IMR-90 (cell line): ENCODE measurements at regions not wholly inside any gene's neighbourhood (a gene's known extent, or its start where the extent isn't known, plus 50 kb on each side); places are given as distances from the start of the nearest gene placed in this dataset.

Experiments
- ATAC-seq: fragments of 200-7000 bp; cut with Tn5 transposase; 2 replicates; pipeline ENCODE4 v1.9.1; 2020; ENCODE audit warnings: low read depth, mild to moderate bottlenecking, moderate library complexity
- BruUV-seq: library from RNA; stranded (reverse); fragments of 400-500 nt; replicated peaks from 2 replicates; lab custom pipeline; 2021; lab: Mats Ljungman, UMichigan
- CTCF ChIA-PET: fragments of 300-600 bp; formaldehyde crosslinking; extraction: SDS; loops from one replicate; lab custom pipeline; 2021; ENCODE audit warnings: antibody characterized with exemption; lab: Yijun Ruan, JAX
- POLR2A ChIA-PET: fragments of 300-600 bp; sonication (Branson Sonifier 250); formaldehyde crosslinking; loops from one replicate; lab custom pipeline; 2022; ENCODE audit warnings: antibody characterized with exemption; ENCODE audit not compliant: unreplicated experiment; lab: Charles Lee
- DNase-seq: peaks from one replicate; pipeline ENCODE4 v3.0.0; 2013
- H2AFZ ChIP-seq: replicated peaks from 2 replicates; pipeline ENCODE3; 2013; ENCODE audit warnings: low read length, mild to moderate bottlenecking; ENCODE audit not compliant: poor library complexity
- H2AK5ac ChIP-seq: 2 replicates; pipeline ENCODE4 v1.6.1; 2013; ENCODE audit warnings: low read depth, low read length, inconsistent platforms
- H2AK9ac ChIP-seq: replicated peaks from 2 replicates; pipeline ENCODE3; 2013; ENCODE audit warnings: mild to moderate bottlenecking, low read depth, low read length, moderate library complexity; ENCODE audit not compliant: poor library complexity
- H2BK120ac ChIP-seq: 2 replicates; pipeline ENCODE4 v1.6.1; 2013; ENCODE audit warnings: low read depth, low read length, inconsistent platforms
- H2BK15ac ChIP-seq: 3 replicates; pipeline ENCODE4 v1.6.1; 2013; ENCODE audit warnings: low read depth, low read length, inconsistent platforms
- H2BK20ac ChIP-seq: 2 replicates; pipeline ENCODE4 v1.6.1; 2013; ENCODE audit warnings: low read depth, mild to moderate bottlenecking, inconsistent platforms, low read length, moderate library complexity
- H2BK5ac ChIP-seq: 2 replicates; pipeline ENCODE4 v1.6.1; 2013; ENCODE audit warnings: mild to moderate bottlenecking, low read depth, low read length, inconsistent platforms; ENCODE audit not compliant: poor library complexity, severe bottlenecking
- H3K14ac ChIP-seq: replicated peaks from 2 replicates; pipeline ENCODE4 v1.6.1; 2013; ENCODE audit warnings: low read depth, low read length, inconsistent platforms
- H3K18ac ChIP-seq: 2 replicates; pipeline ENCODE4 v1.6.1; 2013; ENCODE audit warnings: low read depth, low read length, control low read depth
- H3K23ac ChIP-seq: 2 replicates; pipeline ENCODE4 v1.6.1; 2013; ENCODE audit warnings: low read depth, low read length, inconsistent platforms
- H3K27ac ChIP-seq: 2 replicates; pipeline ENCODE4 v1.5.1; 2013; ENCODE audit warnings: mild to moderate bottlenecking, control low read depth, low read length; ENCODE audit not compliant: insufficient read depth
- H3K27me3 ChIP-seq: 2 replicates; pipeline ENCODE4 v1.6.1; 2013; ENCODE audit warnings: low read length; ENCODE audit not compliant: control insufficient read depth, insufficient read depth
- H3K36me3 ChIP-seq: 2 replicates; pipeline ENCODE4 v1.6.1; 2013; ENCODE audit warnings: low read length, mixed read lengths; ENCODE audit not compliant: control insufficient read depth, insufficient read depth
- H3K4ac ChIP-seq: 2 replicates; pipeline ENCODE4 v1.6.1; 2013; ENCODE audit warnings: low read depth, low read length, inconsistent platforms
- H3K4me1 ChIP-seq: 2 replicates; pipeline ENCODE4 v1.6.1; 2013; ENCODE audit warnings: low read length, mixed read lengths; ENCODE audit not compliant: control insufficient read depth, insufficient read depth
- H3K4me2 ChIP-seq: 2 replicates; pipeline ENCODE4 v1.6.1; 2013; ENCODE audit warnings: low read depth, mild to moderate bottlenecking, control low read depth, low read length, moderate library complexity
- H3K4me3 ChIP-seq: 2 replicates; pipeline ENCODE4 v1.5.1; 2013; ENCODE audit warnings: low read depth, mild to moderate bottlenecking, control low read depth, low read length, moderate library complexity; ENCODE audit not compliant: insufficient read depth
- H3K56ac ChIP-seq: 2 replicates; pipeline ENCODE4 v1.6.1; 2013; ENCODE audit warnings: low read length, inconsistent platforms; ENCODE audit not compliant: insufficient read depth; ENCODE audit errors: extremely low read depth
- H3K79me1 ChIP-seq, 2 experiments: 2 replicates each; pipeline ENCODE4 v1.6.1; 2013; ENCODE audit warnings: low read length in 2 of 2, inconsistent platforms in 1 of 2, low read depth in 1 of 2
- H3K9ac ChIP-seq: 2 replicates; pipeline ENCODE4 v1.6.1; 2013; ENCODE audit warnings: low read depth, low read length, control low read depth
- H3K9me1 ChIP-seq: 2 replicates; pipeline ENCODE4 v1.6.1; 2013; ENCODE audit warnings: low read length, inconsistent platforms; ENCODE audit not compliant: insufficient read depth
- H3K9me3 ChIP-seq: 2 replicates; pipeline ENCODE4 v1.6.1; 2013; ENCODE audit warnings: low read length; ENCODE audit not compliant: control insufficient read depth, insufficient read depth
- H4K20me1 ChIP-seq: 2 replicates; pipeline ENCODE4 v1.6.1; 2013; ENCODE audit warnings: low read length, inconsistent platforms; ENCODE audit not compliant: insufficient read depth
- H4K5ac ChIP-seq: 2 replicates; pipeline ENCODE4 v1.6.1; 2013; ENCODE audit warnings: mild to moderate bottlenecking, low read depth, low read length, control low read depth
- H4K8ac ChIP-seq, 2 experiments: 2 replicates each; pipeline ENCODE4 v1.6.1; 2013; ENCODE audit warnings: low read depth in 2 of 2, low read length in 2 of 2, control low read depth in 1 of 2, inconsistent platforms in 1 of 2
- H4K91ac ChIP-seq: 2 replicates; pipeline ENCODE4 v1.6.1; 2013; ENCODE audit warnings: low read depth, low read length, inconsistent platforms; ENCODE audit not compliant: insufficient read depth
- BHLHE40 ChIP-seq: fragments of 150-350 bp; IDR thresholded peaks from 2 replicates; pipeline ENCODE4 v1.6.1; 2016; ENCODE audit warnings: mild to moderate bottlenecking, low read depth, low read length
- CHD1 ChIP-seq: IDR thresholded peaks from 2 replicates; pipeline ENCODE4 v1.6.1; 2012; ENCODE audit warnings: low read depth, low read length, improper control_type of control experiment
- CTCF ChIP-seq: conservative IDR thresholded peaks from 2 replicates; pipeline ENCODE4 v1.5.1; 2012; ENCODE audit warnings: mild to moderate bottlenecking, low read depth, low read length, improper control_type of control experiment
- ELK1 ChIP-seq: fragments of 150-350 bp; IDR thresholded peaks from 2 replicates; pipeline ENCODE4 v1.6.1; 2016; ENCODE audit warnings: low read depth, mild to moderate bottlenecking, low read length, moderate library complexity, borderline replicate concordance
- FOS ChIP-seq: fragments of 150-350 bp; IDR thresholded peaks from 2 replicates; pipeline ENCODE4 v1.6.1; 2016; ENCODE audit warnings: low read depth, low read length
- MAFK ChIP-seq: IDR thresholded peaks from 2 replicates; pipeline ENCODE4 v1.6.1; 2012; ENCODE audit warnings: low read depth, low read length, improper control_type of control experiment
- MAZ ChIP-seq: IDR thresholded peaks from 2 replicates; pipeline ENCODE4 v1.6.1; 2012; ENCODE audit warnings: low read depth, mild to moderate bottlenecking, low read length, improper control_type of control experiment, moderate library complexity, borderline replicate concordance
- MXI1 ChIP-seq: IDR thresholded peaks from 2 replicates; pipeline ENCODE4 v1.6.1; 2012; ENCODE audit warnings: low read depth, mild to moderate bottlenecking, low read length, moderate library complexity, borderline replicate concordance
- POLR2A ChIP-seq: IDR thresholded peaks from 2 replicates; pipeline ENCODE4 v1.6.1; 2012; ENCODE audit warnings: mild to moderate bottlenecking, low read depth, low read length
- RAD21 ChIP-seq: IDR thresholded peaks from 2 replicates; pipeline ENCODE4 v1.6.1; 2012; ENCODE audit warnings: low read length, improper control_type of control experiment
- RFX5 ChIP-seq: IDR thresholded peaks from 2 replicates; pipeline ENCODE4 v1.8.0; 2012; ENCODE audit warnings: low read depth, mild to moderate bottlenecking, low read length, moderate library complexity
- USF2 ChIP-seq: fragments of 150-350 bp; IDR thresholded peaks from 2 replicates; pipeline ENCODE4 v1.6.1; 2017; ENCODE audit warnings: mild to moderate bottlenecking, antibody characterized with exemption, low read length, low read depth
- WGBS, 2 experiments: methylation state at CpG; one replicate each; pipeline versions ENCODE4 v1.1.5 to v1.1.7; 2013; ENCODE audit warnings: missing lambda C conversion rate in 2 of 2; ENCODE audit not compliant: insufficient read length in 1 of 2; ENCODE audit errors: extremely low coverage in 2 of 2; 5-methylcytosine and 5-hydroxymethylcytosine counted together
- dilution Hi-C: fragments of 300-500 bp; cut with HindIII; formaldehyde crosslinking; loops from one replicate; pipeline ENCODE4 v1.14.3; 2018; ENCODE audit warnings: low sequenced_read_pairs; ENCODE audit not compliant: unreplicated experiment
- in situ Hi-C: fragments of 300-500 bp; cut with MboI; formaldehyde crosslinking; loops from 3 replicates; pipeline ENCODE4 v1.14.3; 2019; ENCODE audit warnings: low sequenced_read_pairs, inconsistent platforms, mixed read lengths
- intact Hi-C: fragments of 100-400 bp; cut with micrococcal nuclease; formaldehyde crosslinking; loops from 2 replicates; pipeline ENCODE4 v1.10.0; 2022

- Histone ChIP-seq H2AK5ac (peak overlapping the region; percentile 72; the same call in 1 of the 2 replicates), H3K18ac (no peak overlapping the region; the same call in 1 of the 2 replicates), H3K4me2 (no peak overlapping the region), H3K14ac (0 out of 2 replicates have a peak overlapping the region, but pooled peaks have one; percentile 10), H3K9ac (no peak overlapping the region), H3K4me3 (no peak overlapping the region), H3K79me1 (peaks cover 39 to 77% of the 10 kb centered on the region in 2 experiments), H3K9me3 (no peaks in the 10 kb centered on the region), H4K91ac (peak overlapping the region; percentile 68), H2BK5ac (no peak overlapping the region), H3K4ac (peak overlapping the region; percentile 87), H2AK9ac (no peak overlapping the region), H3K4me1 (peaks cover 18% of the 10 kb centered on the region), H4K8ac (no peak overlapping the region), H2BK120ac (peak overlapping the region; percentile 82), H3K36me3 (peaks cover 6% of the 10 kb centered on the region; the same call in 1 of the 2 replicates), H2BK20ac (peak overlapping the region; percentile 66; the same call in 1 of the 2 replicates), H2AFZ (no peak overlapping the region), H3K9me1 (peaks cover 37% of the 10 kb centered on the region), H3K56ac (no peak overlapping the region), H3K27me3 (no peaks in the 10 kb centered on the region), H4K5ac (no peak overlapping the region), H3K23ac (peak overlapping the region; percentile 34; the same call in 1 of the 2 replicates), H3K27ac (no peak overlapping the region), H2BK15ac (peak overlapping the region; percentile 8; the same call in 1 of the 3 replicates), H4K20me1 (peaks cover 32% of the 10 kb centered on the region)
- ATAC-seq (no peak), DNase-seq (no peak)
- TF ChIP-seq FOS: no peak
- TF ChIP-seq RAD21: no peak
- no peak for TF ChIP-seq USF2
- no peak for TF ChIP-seq CHD1
- no peak for TF ChIP-seq MAFK
- no peak for TF ChIP-seq RFX5
- TF ChIP-seq CTCF: no peak
- no peak for TF ChIP-seq ELK1
- no peak for TF ChIP-seq POLR2A
- no peak for TF ChIP-seq BHLHE40
- no peak for TF ChIP-seq MXI1
- TF ChIP-seq MAZ: no peak
- no CpG with 5 or more reads among the region's 3 CpGs for WGBS, 2 experiments
- BruUV-seq: no TSS peak
- dilution Hi-C loops: no loop called here
- intact Hi-C loops: no loop called here
- in situ Hi-C loops: no loop called here
- POLR2A ChIA-PET: no interaction called here
- CTCF ChIA-PET: no interaction called here
These were observed 53.1 kb downstream of the NAV1 start for GRCh38 chr1:201591981-201592380.
